ENCODE measurements at regions not wholly inside any gene's neighbourhood (a gene's known extent, or its start where the extent isn't known, plus 50 kb on each side); places are given as distances from the start of the nearest gene placed in this dataset.

GRCh38 chr6:110529907-110530306, 53.5 kb upstream of the SLC22A16 start:
- no peak for TF ChIP-seq POLR2A (IDR thresholded peaks at IDR 0.05)
- TF ChIP-seq, protein P1, sequence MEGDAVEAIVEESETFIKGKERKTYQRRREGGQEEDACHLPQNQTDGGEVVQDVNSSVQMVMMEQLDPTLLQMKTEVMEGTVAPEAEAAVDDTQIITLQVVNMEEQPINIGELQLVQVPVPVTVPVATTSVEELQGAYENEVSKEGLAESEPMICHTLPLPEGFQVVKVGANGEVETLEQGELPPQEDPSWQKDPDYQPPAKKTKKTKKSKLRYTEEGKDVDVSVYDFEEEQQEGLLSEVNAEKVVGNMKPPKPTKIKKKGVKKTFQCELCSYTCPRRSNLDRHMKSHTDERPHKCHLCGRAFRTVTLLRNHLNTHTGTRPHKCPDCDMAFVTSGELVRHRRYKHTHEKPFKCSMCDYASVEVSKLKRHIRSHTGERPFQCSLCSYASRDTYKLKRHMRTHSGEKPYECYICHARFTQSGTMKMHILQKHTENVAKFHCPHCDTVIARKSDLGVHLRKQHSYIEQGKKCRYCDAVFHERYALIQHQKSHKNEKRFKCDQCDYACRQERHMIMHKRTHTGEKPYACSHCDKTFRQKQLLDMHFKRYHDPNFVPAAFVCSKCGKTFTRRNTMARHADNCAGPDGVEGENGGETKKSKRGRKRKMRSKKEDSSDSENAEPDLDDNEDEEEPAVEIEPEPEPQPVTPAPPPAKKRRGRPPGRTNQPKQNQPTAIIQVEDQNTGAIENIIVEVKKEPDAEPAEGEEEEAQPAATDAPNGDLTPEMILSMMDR (IDR thresholded peaks at IDR 0.05) = no peak

Data from lower leg skin (tissue), 3 donors.